Erythroblast (primary cell): ENCODE measurements at regions not wholly inside any gene's neighbourhood (a gene's known extent, or its start where the extent isn't known, plus 50 kb on each side); places are given as distances from the start of the nearest gene placed in this dataset.

Experiments
- GATA1 ChIP-seq: IDR thresholded peaks from 2 replicates; pipeline ENCODE4 v1.6.1; 2011; ENCODE audit warnings: low read depth, mild to moderate bottlenecking, control low read depth, low read length, moderate library complexity
- POLR2A ChIP-seq: IDR thresholded peaks from 2 replicates; pipeline ENCODE4 v1.6.1; 2011; ENCODE audit warnings: mild to moderate bottlenecking, low read length

- TF ChIP-seq POLR2A (no peak), GATA1 (no peak)
Measured at GRCh38 chr12:124493809-124494750, 73.3 kb downstream of the NCOR2 start.
